SU-DHL-6 (cell line): ENCODE measurements at regions not wholly inside any gene's neighbourhood (a gene's known extent, or its start where the extent isn't known, plus 50 kb on each side); places are given as distances from the start of the nearest gene placed in this dataset.

Experiments
- H2AFZ ChIP-seq: fragments of 200-600 bp; sonication (generic); 2 replicates; pipeline ENCODE4 v1.6.1; 2014; ENCODE audit warnings: low read depth, mild to moderate bottlenecking, moderate library complexity, mixed read lengths, antibody characterized with exemption, low read length; ENCODE audit not compliant: severe bottlenecking
- H3F3A ChIP-seq: fragments of 200-600 bp; shearing (Covaris generic); 2 replicates; pipeline ENCODE4 v1.6.0; 2016; ENCODE audit warnings: antibody characterized with exemption, mild to moderate bottlenecking; ENCODE audit not compliant: insufficient read depth
- H3K27ac ChIP-seq: fragments of 200-600 bp; sonication (generic); 2 replicates; pipeline ENCODE4 v1.5.1; 2016; ENCODE audit warnings: low read depth, mild to moderate bottlenecking, low read length, moderate library complexity, mixed read lengths
- H3K27me3 ChIP-seq: fragments of 200-600 bp; sonication (generic), shearing (Covaris generic); 2 replicates; pipeline ENCODE4 v1.6.0; 2014; ENCODE audit warnings: mild to moderate bottlenecking, low read length
- H3K36me3 ChIP-seq: fragments of 200-600 bp; sonication (generic); 2 replicates; pipeline ENCODE4 v1.6.1; 2014; ENCODE audit warnings: mild to moderate bottlenecking, low read length, mixed read lengths
- H3K4me2 ChIP-seq: fragments of 300-600, 200-600 bp; shearing (Covaris generic), sonication (generic); 2 replicates; pipeline ENCODE4 v1.6.0; 2014; ENCODE audit warnings: low read length, low read depth, mild to moderate bottlenecking; ENCODE audit not compliant: poor library complexity, severe bottlenecking
- H3K4me3 ChIP-seq: fragments of 200-600 bp; sonication (generic); 2 replicates; pipeline ENCODE4 v1.5.1; 2014; ENCODE audit warnings: antibody characterized with exemption, low read length, mild to moderate bottlenecking, mixed read lengths; ENCODE audit not compliant: insufficient read depth, poor library complexity, severe bottlenecking
- H3K79me2 ChIP-seq: fragments of 200-600 bp; sonication (generic); 2 replicates; pipeline ENCODE4 v1.6.1; 2014; ENCODE audit warnings: mild to moderate bottlenecking, low read length, moderate library complexity; ENCODE audit not compliant: insufficient read depth
- H3K9ac ChIP-seq: fragments of 200-600 bp; sonication (generic); 2 replicates; pipeline ENCODE4 v1.7.0; 2014; ENCODE audit warnings: mild to moderate bottlenecking, low read length
- H3K9me2 ChIP-seq: fragments of 200-600 bp; sonication (generic); replicated peaks from 2 replicates; pipeline ENCODE4 v1.6.1; 2014; ENCODE audit warnings: low read length; ENCODE audit not compliant: insufficient read depth
- H3K9me3 ChIP-seq: fragments of 200-600 bp; sonication (generic); 2 replicates; pipeline ENCODE4 v1.6.1; 2014; ENCODE audit warnings: low read length, mixed read lengths; ENCODE audit not compliant: insufficient read depth
- H4K20me1 ChIP-seq: fragments of 200-600 bp; sonication (generic); 2 replicates; pipeline ENCODE4 v1.6.1; 2014; ENCODE audit warnings: low read depth, mild to moderate bottlenecking, antibody characterized with exemption, low read length, moderate library complexity, mixed read lengths
- EZH2phosphoT487 ChIP-seq: fragments of 200-600 bp; sonication (generic), shearing (Covaris generic); conservative IDR thresholded peaks from 2 replicates; pipeline ENCODE4 v1.6.1; 2018; ENCODE audit warnings: mild to moderate bottlenecking, antibody characterized with exemption, low read length, moderate library complexity, mixed read lengths
- TF ChIP-seq, protein P1 (sequence below): fragments of 200-600 bp; sonication (generic); IDR thresholded peaks from one replicate; pipeline ENCODE4 v1.5.1; 2017; ENCODE audit warnings: antibody characterized with exemption, mild to moderate bottlenecking, low read length, moderate library complexity; ENCODE audit not compliant: insufficient read depth, poor library complexity, severe bottlenecking

DNA sequence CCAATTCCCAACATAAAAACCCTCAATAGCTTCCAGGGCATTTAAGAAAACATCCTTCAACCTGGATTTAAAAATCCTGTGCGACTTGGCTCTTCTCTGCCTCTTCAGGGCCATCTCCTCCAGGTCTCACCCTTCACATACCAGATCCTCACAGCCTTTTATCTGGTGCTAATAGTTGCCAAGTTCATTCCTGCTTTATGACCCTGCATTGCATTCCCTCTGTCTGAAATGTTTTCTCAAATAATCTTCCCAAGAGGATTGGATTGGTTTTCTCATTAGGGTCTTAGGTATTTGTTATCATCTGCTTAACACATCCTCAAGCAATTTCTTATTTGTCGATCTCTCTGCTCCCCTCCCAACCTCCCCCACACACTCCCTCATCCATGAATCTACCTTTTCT lies 832.0 kb downstream of the GALC start:
- Histone ChIP-seq H3K27me3 (no peaks in the 10 kb centered on the region), H3K4me2 (no peak overlapping the region), H3F3A (no peaks in the 10 kb centered on the region), H3K36me3 (no peaks in the 10 kb centered on the region), H2AFZ (no peak overlapping the region), H3K79me2 (no peaks in the 10 kb centered on the region), H4K20me1 (no peaks in the 10 kb centered on the region), H3K9ac (no peak overlapping the region), H3K9me3 (no peaks in the 10 kb centered on the region), H3K27ac (no peak overlapping the region), H3K9me2 (no peaks in the 10 kb centered on the region), H3K4me3 (no peak overlapping the region)
- TF ChIP-seq, protein P1, sequence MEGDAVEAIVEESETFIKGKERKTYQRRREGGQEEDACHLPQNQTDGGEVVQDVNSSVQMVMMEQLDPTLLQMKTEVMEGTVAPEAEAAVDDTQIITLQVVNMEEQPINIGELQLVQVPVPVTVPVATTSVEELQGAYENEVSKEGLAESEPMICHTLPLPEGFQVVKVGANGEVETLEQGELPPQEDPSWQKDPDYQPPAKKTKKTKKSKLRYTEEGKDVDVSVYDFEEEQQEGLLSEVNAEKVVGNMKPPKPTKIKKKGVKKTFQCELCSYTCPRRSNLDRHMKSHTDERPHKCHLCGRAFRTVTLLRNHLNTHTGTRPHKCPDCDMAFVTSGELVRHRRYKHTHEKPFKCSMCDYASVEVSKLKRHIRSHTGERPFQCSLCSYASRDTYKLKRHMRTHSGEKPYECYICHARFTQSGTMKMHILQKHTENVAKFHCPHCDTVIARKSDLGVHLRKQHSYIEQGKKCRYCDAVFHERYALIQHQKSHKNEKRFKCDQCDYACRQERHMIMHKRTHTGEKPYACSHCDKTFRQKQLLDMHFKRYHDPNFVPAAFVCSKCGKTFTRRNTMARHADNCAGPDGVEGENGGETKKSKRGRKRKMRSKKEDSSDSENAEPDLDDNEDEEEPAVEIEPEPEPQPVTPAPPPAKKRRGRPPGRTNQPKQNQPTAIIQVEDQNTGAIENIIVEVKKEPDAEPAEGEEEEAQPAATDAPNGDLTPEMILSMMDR = no peak
- no peak for TF ChIP-seq EZH2phosphoT487

DNA sequence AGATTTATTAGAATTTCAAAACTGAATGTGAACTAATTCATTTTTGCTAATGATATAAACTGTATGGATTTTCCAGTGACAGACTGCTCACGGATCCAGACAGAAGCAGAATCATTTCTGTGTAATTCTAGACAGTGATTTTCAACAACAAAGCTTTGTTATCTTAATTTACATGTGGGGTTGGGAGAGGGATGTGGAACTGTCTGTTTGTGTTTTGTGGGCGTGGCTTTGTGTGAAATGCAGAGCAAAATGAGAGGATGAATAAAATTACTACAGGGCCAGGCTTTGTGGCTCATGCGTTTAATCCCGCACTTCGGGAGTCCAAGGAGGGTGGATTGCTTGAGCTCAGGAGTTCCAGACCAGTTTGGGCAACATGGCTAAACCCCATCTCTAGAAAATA lies 834.7 kb downstream of the GALC start:
- no peak overlapping the region for H3K4me2 ChIP-seq
- no peaks in the 10 kb centered on the region for H3K9me3 ChIP-seq
- no peaks in the 10 kb centered on the region for H4K20me1 ChIP-seq
- H3K9me2 ChIP-seq = no peaks in the 10 kb centered on the region
- H3K36me3 ChIP-seq = no peaks in the 10 kb centered on the region
- H3K4me3 ChIP-seq = no peak overlapping the region
- TF ChIP-seq EZH2phosphoT487 = no peak
- TF ChIP-seq, protein P1 = no peak
- no peaks in the 10 kb centered on the region for H3K27me3 ChIP-seq
- no peak overlapping the region for H3K27ac ChIP-seq
- no peak overlapping the region for H3K9ac ChIP-seq
- H3K79me2 ChIP-seq = no peaks in the 10 kb centered on the region
- H3F3A ChIP-seq = no peaks in the 10 kb centered on the region
- H2AFZ ChIP-seq = no peak overlapping the region

DNA sequence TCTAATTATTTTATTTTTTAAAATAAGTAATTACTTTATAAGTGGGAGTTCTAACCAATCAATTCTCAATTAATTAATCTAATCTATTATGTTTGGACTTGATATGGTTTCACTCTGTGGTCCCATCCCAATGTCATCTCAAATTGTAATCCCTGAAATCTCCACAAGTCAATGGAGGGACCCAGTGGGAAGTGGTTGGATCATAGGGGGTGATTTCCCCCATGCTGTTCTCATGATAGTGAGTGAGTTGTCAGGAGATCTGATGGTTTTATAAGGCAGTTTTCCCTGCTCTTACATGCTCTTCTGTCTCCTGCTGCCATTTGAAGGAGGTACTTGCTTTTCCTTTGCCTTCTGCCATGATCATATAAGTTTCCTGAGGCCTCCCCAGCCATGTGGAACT lies 836.1 kb downstream of the GALC start:
- Histone ChIP-seq H3K4me2 (no peak overlapping the region), H3K9me3 (no peaks in the 10 kb centered on the region), H3K9ac (no peak overlapping the region), H2AFZ (no peak overlapping the region), H3F3A (no peaks in the 10 kb centered on the region), H3K27me3 (no peaks in the 10 kb centered on the region), H3K4me3 (no peak overlapping the region), H3K9me2 (no peaks in the 10 kb centered on the region), H3K36me3 (no peaks in the 10 kb centered on the region), H3K79me2 (no peaks in the 10 kb centered on the region), H3K27ac (no peak overlapping the region), H4K20me1 (no peaks in the 10 kb centered on the region)
- TF ChIP-seq EZH2phosphoT487 = no peak
- TF ChIP-seq, protein P1 = no peak
